ENCODE measurements at regions not wholly inside any gene's neighbourhood (a gene's known extent, or its start where the extent isn't known, plus 50 kb on each side); places are given as distances from the start of the nearest gene placed in this dataset.

DNA sequence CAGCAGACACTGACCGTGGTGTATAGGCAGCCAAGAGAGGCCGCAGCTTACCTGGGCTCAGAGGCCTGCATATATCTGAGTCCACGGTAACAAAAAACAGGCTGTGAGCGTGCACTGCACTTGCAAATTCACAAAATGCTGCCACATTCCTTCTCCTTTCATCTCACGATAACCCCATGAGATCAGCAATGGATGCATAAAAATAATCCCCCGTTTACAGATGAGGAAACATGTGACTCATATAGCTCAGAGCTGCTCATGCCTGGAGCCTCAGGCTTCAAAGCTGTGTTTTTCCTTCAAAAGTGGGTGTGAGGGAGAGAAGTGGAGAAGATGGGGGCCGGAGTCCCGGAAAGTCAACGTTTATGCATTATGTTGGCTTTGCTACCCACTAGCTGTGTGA, 118.3 kb upstream of the FOXF1 start:
- DNase-seq (ENCODE audit: low read depth in 2 of 3, low spot score in 2 of 3): no peak

DNA sequence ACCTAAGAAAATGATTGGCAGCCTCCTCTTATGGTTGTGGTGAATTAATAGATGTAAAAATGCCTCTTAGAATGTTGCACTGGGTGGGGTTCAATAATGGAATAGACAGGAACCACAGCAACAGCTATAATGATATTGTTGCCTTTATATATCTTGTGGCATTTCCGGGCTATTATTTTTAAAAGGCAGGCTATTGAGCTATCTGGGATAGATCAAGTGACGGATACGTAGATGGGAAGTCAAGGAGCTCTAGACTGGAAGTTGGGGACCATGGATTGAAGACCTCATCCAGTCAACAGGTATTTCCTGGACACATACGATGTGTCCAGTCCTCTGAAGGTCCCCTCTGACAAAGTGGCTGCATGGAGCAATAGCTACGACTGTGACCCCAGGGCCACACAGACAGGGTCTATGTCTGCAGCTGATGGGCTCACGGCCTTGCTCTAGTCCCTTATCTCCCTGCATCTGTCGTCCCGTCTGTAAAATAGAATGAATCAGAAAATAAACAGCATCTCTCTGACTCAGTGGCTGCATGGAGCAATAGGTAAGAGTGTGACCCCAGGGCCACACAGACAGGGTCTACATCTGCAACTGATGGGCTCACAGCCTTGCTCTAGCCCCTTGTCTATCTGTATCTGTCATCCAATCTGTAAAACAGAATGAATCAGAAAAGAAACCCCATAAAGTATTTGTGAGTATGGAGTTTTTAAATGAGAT, 117.7 kb upstream of the FOXF1 start:
- DNase-seq (ENCODE audit: low read depth in 2 of 3, low spot score in 2 of 3): no peak

DNA sequence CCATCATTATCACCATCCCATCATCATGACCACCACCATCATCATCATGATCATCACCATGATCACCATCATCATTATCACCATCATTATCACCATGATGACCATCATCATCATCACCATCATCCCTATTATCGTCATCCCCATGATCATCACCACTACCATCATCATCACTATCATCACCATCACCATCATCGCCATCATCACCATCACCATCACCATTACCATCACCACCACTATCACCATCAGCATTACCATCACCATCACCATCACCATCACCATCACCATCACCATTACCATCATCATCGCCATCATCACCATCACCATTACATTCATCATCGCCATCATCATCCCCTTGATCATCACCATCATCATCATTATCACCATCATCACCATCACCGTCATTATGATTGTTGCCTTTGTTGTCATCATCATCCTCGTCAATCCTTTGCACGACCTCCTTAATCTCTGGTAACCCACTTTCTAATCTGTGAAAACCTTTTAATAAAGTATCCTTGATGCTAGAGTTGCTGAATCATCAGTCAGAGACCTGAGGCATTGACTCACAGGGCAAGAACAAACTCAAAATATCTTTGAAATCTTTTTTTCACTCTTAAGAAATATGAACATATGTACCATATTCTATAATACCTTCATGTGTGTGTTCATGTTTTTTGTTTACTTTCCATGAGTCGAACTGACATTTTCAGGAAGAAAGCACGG, 116.3 kb upstream of the FOXF1 start:
- no peak for DNase-seq (ENCODE audit: low read depth in 2 of 3, low spot score in 2 of 3)

- no peak for DNase-seq (ENCODE audit: low read depth in 2 of 3, low spot score in 2 of 3)
These were observed 114.8 kb upstream of the FOXF1 start for GRCh38 chr16:86395477-86395876.

GRCh38 chr16:86396422-86396821, 113.9 kb upstream of the FOXF1 start:
- DNase-seq (ENCODE audit: low read depth in 2 of 3, low spot score in 2 of 3): no peak

DNA sequence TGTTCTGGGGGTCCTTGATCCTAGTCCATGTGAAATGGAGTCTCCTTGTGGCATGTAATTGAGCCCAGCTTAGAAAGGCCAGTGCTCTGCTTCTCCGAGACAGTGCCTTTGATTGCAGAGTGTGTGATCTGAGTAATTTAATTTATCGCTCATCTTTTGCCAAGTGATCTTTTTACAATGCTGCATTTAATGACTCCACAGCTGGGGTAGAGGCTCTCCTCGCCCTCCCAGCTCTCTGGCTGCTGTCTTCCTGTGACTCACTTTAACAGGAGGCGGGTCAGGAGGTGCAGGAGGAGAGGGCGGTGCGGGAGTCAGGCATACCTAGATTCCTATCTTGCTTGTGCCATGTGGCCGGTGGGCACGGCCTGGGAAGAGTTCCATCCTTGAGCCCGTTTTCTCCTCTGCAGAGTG, 113.4 kb upstream of the FOXF1 start:
- DNase-seq (ENCODE audit: low read depth in 2 of 3, low spot score in 2 of 3): no peak

- DNase-seq (ENCODE audit: low read depth in 2 of 3, low spot score in 2 of 3): no peak
These were observed 112.1 kb upstream of the FOXF1 start for GRCh38 chr16:86398201-86398600.

DNA sequence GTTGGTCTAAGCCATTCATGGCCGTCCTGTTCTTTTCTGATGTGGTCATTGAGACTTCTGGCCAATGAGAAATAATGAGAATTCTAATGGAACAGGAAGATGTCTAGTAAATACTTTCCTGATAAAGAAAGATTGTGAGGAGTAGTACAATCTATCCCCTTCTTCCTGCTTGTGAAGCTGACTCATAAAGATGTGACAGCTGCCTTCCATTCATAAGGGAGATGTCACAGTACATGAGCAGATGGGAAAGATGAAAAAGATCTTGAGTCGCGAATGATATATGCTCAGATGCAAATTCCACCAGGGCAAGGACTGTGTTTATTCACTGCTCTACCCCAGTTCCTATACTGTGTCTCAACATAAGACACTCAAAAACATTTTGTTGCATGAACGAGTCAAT, 111.7 kb upstream of the FOXF1 start:
- DNase-seq (ENCODE audit: low read depth in 2 of 3, low spot score in 2 of 3): no peak

DNA sequence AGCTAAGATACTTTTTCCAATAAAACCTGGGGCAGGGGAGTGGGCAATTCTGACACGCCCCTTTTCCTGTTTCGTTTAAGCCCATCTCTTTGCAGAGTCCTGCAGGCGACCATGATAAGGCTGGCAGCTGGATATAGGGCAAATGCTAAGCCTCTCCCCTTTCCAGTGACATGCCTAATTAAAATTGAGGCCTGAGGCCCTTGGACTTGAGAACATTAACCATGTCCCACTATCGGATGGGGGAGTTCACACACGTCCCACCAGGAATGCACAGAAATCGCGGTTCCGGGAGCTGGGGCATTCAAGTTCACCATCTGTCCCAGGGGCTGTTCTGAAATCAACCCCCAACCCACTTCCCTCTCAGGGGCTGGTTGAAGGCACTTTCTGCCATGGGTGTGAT, 109.2 kb upstream of the FOXF1 start:
- DNase-seq (ENCODE audit: low read depth in 2 of 3, low spot score in 2 of 3): no peak

- no peak for DNase-seq (ENCODE audit: low read depth in 2 of 3, low spot score in 2 of 3)
These were observed 107.2 kb upstream of the FOXF1 start for GRCh38 chr16:86403085-86403484.

DNA sequence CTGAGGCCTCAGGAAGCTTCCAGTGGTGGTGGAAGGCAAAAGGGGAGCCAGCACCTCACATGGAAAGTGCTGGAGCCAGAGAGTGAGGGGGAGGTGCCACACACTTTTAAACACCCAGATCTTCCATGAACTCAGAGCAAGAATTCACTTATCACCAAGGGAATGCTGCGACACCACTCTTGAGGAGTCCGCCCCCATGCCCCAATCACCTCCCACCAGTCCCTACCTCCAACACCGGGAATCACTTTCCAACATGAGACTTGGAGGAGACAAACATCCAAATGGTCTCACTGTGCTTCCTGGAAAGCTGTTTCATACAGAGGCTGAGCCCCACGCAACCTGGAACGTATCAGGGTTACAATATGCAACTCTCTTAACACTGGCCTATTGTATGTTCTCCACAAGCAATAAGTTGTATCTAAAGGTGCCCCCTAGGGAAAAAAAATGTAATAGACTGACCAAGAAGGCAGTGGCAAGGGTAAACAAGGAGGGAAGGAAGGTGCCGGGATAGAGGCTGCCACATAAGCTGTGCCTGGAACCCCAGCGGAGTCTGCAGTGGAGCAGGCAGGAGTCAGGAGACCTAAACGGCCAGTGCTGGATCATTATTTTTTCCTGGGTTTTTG, 106.7 kb upstream of the FOXF1 start:
- DNase-seq (ENCODE audit: low read depth in 2 of 3, low spot score in 2 of 3): no peak

GRCh38 chr16:86404678-86405077, 105.6 kb upstream of the FOXF1 start:
- no peak for DNase-seq (ENCODE audit: low read depth in 2 of 3, low spot score in 2 of 3)

GRCh38 chr16:86405319-86405718, 105.0 kb upstream of the FOXF1 start:
- no peak for DNase-seq (ENCODE audit: low read depth in 2 of 3, low spot score in 2 of 3)

GRCh38 chr16:86406056-86406455, 104.3 kb upstream of the FOXF1 start:
- DNase-seq (ENCODE audit: low read depth in 2 of 3, low spot score in 2 of 3): no peak

DNA sequence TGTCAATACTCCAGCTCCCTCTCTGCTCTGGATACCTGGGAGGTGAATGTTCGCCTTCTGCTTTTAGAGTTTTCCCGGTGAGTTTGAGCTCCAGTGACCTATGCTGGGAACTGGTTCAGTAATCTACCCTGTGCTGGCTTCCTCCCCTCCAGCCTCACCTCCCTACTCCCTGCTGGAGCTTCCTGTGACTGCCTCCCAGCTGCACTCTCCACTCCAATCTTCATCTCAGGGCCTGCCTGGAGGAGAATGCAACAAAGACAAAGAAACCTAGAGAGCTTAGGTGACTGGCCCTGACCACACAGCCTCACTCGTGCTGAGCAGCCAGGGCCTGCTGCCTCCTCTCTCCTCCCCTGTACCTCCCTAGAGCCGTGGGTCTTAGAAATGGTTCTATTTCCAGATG, 101.6 kb upstream of the FOXF1 start:
- DNase-seq (ENCODE audit: low read depth in 2 of 3, low spot score in 2 of 3): no peak

DNA sequence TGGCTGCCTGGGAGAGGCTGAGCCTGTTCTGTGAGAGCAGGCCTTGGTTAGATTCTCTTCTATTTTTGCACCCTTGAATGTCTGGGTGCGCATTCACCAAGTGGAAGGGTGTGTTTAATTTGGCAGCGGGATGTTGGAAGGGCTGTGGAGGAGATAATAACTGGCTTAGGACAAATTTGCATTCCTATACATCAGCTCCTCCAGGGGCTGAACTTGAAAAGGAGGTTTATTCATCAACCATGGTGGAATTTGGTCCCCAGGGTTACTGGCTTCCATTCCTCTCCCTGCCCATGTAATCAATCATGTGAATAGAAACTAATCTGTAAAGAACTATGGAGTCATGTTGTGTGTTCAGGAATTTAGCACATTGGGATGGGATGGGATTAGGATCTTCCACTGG, 100.2 kb upstream of the FOXF1 start:
- DNase-seq (ENCODE audit: low read depth in 2 of 3, low spot score in 2 of 3): no peak

GRCh38 chr16:86410529-86410928, 99.8 kb upstream of the FOXF1 start:
- DNase-seq (ENCODE audit: low read depth in 2 of 3, low spot score in 2 of 3): no peak

DNA sequence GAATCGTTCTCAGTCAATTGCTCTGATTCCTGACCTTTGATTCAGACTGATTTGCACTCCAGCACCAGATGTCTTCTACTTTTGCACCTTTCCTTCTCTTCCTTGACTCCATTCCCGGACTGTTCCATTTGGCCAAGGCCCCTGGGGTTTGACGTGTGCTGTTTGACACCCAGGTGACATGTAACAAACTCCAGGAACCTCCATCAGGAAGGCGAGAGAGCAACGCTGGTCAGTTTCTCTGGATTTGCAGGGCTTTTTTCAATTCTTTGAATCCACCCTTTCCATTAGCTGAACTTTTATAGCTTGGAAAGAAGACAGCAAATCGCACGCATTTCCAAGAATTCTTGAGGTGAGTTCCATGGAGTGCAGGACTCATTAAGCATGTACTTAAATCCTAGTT, 98.4 kb upstream of the FOXF1 start:
- no peak for DNase-seq (ENCODE audit: low read depth in 2 of 3, low spot score in 2 of 3)

DNA sequence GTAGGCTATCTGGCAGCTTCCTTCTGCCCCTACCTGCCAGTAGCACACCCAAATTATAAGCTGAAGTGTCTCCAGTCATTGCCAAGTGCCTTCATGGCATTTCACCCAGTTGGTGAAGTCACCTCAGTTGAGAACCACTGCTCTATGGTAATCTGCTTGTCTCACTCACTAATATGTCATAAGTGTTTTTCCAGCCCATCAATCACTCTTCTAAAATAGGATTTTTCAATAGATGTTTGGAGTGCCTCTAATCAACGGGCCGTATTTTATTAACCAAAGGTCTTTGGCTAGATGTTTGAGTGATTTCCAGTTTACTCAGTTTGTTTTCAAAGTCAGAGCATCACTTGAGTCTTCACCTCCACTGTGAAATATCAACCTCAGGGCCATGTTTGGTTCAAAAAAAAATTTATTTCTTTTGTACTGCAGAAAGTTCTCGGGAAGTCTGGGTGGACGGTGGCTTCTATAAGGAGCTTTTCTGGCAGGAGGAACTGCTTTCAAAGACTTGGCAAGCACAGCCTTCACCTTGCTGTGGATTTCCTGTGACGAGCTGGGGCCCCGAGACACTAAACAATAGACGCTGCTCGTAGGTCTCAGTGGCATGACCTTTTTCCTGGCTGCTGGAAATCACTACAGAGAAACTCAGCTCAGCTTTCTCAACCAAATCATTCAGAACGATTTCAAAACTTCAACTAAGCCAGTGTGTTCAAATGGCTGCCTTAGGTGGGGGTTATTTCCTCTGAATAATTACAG, 95.2 kb upstream of the FOXF1 start:
- DNase-seq (ENCODE audit: low read depth in 2 of 3, low spot score in 2 of 3): no peak

DNA sequence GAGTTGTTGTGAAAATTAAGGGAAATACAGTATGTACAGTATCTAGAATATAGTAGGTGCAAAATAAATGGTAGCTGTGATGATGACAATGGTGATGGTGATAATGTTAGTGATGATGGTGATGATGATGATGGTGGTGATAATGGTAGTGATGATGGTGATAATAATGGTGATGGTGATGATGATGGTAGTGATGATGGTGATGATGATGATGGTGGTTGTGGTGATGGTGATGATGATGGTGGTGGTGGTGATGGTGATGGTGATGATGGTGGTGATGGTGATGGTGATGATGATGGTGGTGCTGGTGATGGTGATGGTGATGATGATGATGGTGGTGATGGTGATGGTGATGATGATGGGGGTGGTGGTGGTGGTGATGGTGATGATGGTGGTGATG, 91.3 kb upstream of the FOXF1 start:
- no peak for DNase-seq (ENCODE audit: low read depth in 2 of 3, low spot score in 2 of 3)

DNA sequence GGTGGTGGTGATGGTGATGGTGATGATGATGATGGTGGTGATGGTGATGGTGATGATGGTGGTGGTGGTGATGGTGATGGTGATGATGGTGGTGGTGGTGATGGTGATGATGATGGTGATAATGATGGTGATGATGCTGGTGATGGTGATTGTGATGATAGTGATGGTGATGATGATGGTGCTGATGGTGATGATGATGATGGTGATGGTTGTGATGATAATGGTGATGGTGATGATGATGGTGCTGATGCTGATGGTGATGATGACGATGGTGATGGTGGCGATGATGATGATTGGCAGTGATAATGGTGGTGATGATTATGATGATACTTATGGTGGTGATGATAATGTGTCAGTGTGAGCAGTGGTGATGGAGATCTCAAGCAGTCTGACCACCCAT, 90.8 kb upstream of the FOXF1 start:
- DNase-seq (ENCODE audit: low read depth in 2 of 3, low spot score in 2 of 3): no peak

GRCh38 chr16:86421995-86422394, 88.3 kb upstream of the FOXF1 start:
- DNase-seq (ENCODE audit: low read depth in 2 of 3, low spot score in 2 of 3): no peak

Data from activated CD8-positive, alpha-beta memory T cell treated with anti-CD3 and anti-CD28 coated beads for 48 hours (primary cell).